Sigmoid colon (tissue), 6 donors: ENCODE measurements at regions not wholly inside any gene's neighbourhood (a gene's known extent, or its start where the extent isn't known, plus 50 kb on each side); places are given as distances from the start of the nearest gene placed in this dataset.
"Not testable (repeated sequence)": the region's sequence is repeated elsewhere in the genome, so short reads cannot be mapped to it uniquely, and the experiment has no call there.

Experiments used
- DNase-seq: peaks from one replicate; pipeline ENCODE4 v3.0.0-alpha.2; 2019
- H3K27ac ChIP-seq, 4 donors: fragments of 200-600 bp; sonication (generic); one replicate each; pipeline ENCODE4 v1.5.1; 2016 to 2019; ENCODE audit warnings: mild to moderate bottlenecking in 1 of 4
- H3K27me3 ChIP-seq, 3 donors: fragments of 200-600 bp; sonication (generic); one replicate each; pipeline ENCODE4 v1.5.1; 2019; ENCODE audit warnings: mild to moderate bottlenecking in 1 of 3
- H3K36me3 ChIP-seq, 4 donors: fragments of 200-600 bp; sonication (generic); one replicate each; pipeline ENCODE4 v1.5.1; 2016 to 2019
- H3K4me1 ChIP-seq, 4 donors: fragments of 200-600 bp; sonication (generic); one replicate each; pipeline ENCODE4 v1.5.1; 2017 to 2019
- H3K4me3 ChIP-seq, 4 donors: fragments of 200-600 bp; sonication (generic); one replicate each; pipeline ENCODE4 v1.5.1; 2017 to 2019; ENCODE audit warnings: mild to moderate bottlenecking in 2 of 4, moderate library complexity in 1 of 4
- H3K9me3 ChIP-seq, 4 donors: fragments of 200-600 bp in 3 of 4; sonication (generic) in 3 of 4; one replicate each; pipeline versions ENCODE4 v1.5.1 to v1.6.1; 2013 to 2019
- EP300 ChIP-seq, 4 donors: sonication (generic); formaldehyde crosslinking; IDR thresholded peaks; one replicate each; pipeline ENCODE4 v1.6.1; 2017; ENCODE audit warnings: antibody characterized with exemption in 4 of 4
- POLR2A ChIP-seq, 2 donors: fragments of 450-650 bp; IDR thresholded peaks; one replicate each; pipeline ENCODE4 v1.6.1; 2016; ENCODE audit warnings: antibody characterized with exemption in 2 of 2, mild to moderate bottlenecking in 2 of 2, moderate library complexity in 2 of 2
- POLR2AphosphoS5 ChIP-seq, 4 donors: sonication (generic); formaldehyde crosslinking; IDR thresholded peaks; one replicate each; pipeline ENCODE4 v1.6.1; 2017; ENCODE audit warnings: antibody characterized with exemption in 4 of 4
- WGBS, 2 donors: extraction: QIAGEN DNeasy Blood & Tissue Kit; methylation state at CpG; one replicate each; pipeline ENCODE4 v1.1.7; 2013; 5-methylcytosine and 5-hydroxymethylcytosine counted together
- intact Hi-C: fragments of 100-400 bp; cut with DNase I; formaldehyde crosslinking; loops from one replicate; pipeline ENCODE4 v1.15.1; 2023
- TF ChIP-seq, protein P1 (sequence below), 4 experiments: fragments of 450-650 bp in 3 of 4; fragments of 200-600 bp in 1 of 4; IDR thresholded peaks; one replicate each; pipeline ENCODE4 v1.5.1; 2016 to 2019; ENCODE audit warnings: antibody characterized with exemption in 4 of 4, mild to moderate bottlenecking in 3 of 4, moderate library complexity in 2 of 4
- donor health status: healthy with polysubstance abuse.
- donor health status: healthy.

DNA sequence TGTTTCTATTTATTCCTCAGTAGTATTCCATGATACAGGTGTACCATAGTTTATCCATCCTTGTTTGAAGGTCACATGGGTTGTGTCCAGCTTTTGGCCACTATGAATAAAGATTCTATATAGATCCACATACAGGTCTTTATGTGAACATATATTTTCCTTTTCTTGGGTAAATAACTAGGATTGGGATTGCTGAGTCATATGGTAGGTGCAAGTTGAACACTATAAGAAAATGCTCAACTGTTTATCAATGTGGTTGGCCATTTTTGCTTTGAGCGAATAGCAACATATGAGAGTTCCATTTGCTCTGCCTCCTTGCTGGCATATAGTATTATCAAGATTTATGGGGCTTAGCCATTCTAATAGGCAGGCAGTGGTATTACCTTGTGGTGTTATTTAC lies 170.2 kb upstream of the KCNJ15 start:
- no peak for DNase-seq
- no peak overlapping the region for H3K27ac ChIP-seq
- intact Hi-C loops = no loop called here
- WGBS, 2 donors = 92 to 95% methylated on average over 1 of the region's 1 CpG
- no peaks in the 10 kb centered on the region for H3K9me3 ChIP-seq
- TF ChIP-seq POLR2A (IDR thresholded peaks at IDR 0.05) (no peak), POLR2AphosphoS5 (IDR thresholded peaks at IDR 0.05) (no peak), EP300 (IDR thresholded peaks at IDR 0.05) (no peak)
- TF ChIP-seq, protein P1, sequence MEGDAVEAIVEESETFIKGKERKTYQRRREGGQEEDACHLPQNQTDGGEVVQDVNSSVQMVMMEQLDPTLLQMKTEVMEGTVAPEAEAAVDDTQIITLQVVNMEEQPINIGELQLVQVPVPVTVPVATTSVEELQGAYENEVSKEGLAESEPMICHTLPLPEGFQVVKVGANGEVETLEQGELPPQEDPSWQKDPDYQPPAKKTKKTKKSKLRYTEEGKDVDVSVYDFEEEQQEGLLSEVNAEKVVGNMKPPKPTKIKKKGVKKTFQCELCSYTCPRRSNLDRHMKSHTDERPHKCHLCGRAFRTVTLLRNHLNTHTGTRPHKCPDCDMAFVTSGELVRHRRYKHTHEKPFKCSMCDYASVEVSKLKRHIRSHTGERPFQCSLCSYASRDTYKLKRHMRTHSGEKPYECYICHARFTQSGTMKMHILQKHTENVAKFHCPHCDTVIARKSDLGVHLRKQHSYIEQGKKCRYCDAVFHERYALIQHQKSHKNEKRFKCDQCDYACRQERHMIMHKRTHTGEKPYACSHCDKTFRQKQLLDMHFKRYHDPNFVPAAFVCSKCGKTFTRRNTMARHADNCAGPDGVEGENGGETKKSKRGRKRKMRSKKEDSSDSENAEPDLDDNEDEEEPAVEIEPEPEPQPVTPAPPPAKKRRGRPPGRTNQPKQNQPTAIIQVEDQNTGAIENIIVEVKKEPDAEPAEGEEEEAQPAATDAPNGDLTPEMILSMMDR (IDR thresholded peaks at IDR 0.05) = no peak
- no peaks in the 10 kb centered on the region for H3K27me3 ChIP-seq
- H3K4me1 ChIP-seq = no peaks in the 10 kb centered on the region
- H3K36me3 ChIP-seq = no peaks in the 10 kb centered on the region
- H3K4me3 ChIP-seq = no peak overlapping the region

- H3K4me1 ChIP-seq = no peaks in the 10 kb centered on the region
- H3K4me3 ChIP-seq = no peak overlapping the region
- TF ChIP-seq, protein P1 (IDR thresholded peaks at IDR 0.05) = no peak
- TF ChIP-seq POLR2A (IDR thresholded peaks at IDR 0.05) (no peak), EP300 (IDR thresholded peaks at IDR 0.05) (no peak), POLR2AphosphoS5 (IDR thresholded peaks at IDR 0.05) (no peak)
- no peaks in the 10 kb centered on the region for H3K36me3 ChIP-seq
- H3K9me3 ChIP-seq = no peaks in the 10 kb centered on the region
- 92 to 93% methylated on average over 13 of the region's 13 CpGs for WGBS, 2 donors
- H3K27ac ChIP-seq = no peak overlapping the region
- no peaks in the 10 kb centered on the region for H3K27me3 ChIP-seq
- intact Hi-C loops = no loop called here
- no peak for DNase-seq
Observed at GRCh38 chr21:38088916-38089762, 167.7 kb upstream of the KCNJ15 start.

DNA sequence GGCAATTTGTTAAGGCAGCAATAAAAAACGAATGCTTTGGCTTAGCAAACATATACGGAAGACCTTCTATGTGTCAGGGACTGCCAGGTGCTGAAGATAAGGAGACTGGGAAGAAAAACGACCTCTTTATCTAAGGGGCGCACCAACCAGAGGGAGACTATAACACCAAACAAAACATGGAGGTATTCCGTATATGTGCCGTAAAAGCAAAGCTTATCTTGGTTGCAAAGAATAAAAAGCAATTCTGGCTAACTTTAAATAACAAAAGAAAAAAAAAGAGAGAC lies 167.1 kb upstream of the KCNJ15 start:
- no peaks in the 10 kb centered on the region for H3K36me3 ChIP-seq
- whole genome bisulfite sequencing, 2 donors = 26 to 62% methylated on average over 6 of the region's 6 CpGs
- TF ChIP-seq EP300 (IDR thresholded peaks at IDR 0.05) = no peak
- TF ChIP-seq POLR2AphosphoS5 (IDR thresholded peaks at IDR 0.05) = no peak
- TF ChIP-seq, protein P1 (IDR thresholded peaks at IDR 0.05) = no peak
- TF ChIP-seq POLR2A (IDR thresholded peaks at IDR 0.05) = no peak
- no peaks in the 10 kb centered on the region for H3K9me3 ChIP-seq
- no peak overlapping the region for H3K27ac ChIP-seq
- no peaks in the 10 kb centered on the region for H3K4me1 ChIP-seq
- no peak for DNase-seq
- intact Hi-C loops = no loop called here
- H3K27me3 ChIP-seq = no peaks in the 10 kb centered on the region
- no peak overlapping the region for H3K4me3 ChIP-seq

DNA sequence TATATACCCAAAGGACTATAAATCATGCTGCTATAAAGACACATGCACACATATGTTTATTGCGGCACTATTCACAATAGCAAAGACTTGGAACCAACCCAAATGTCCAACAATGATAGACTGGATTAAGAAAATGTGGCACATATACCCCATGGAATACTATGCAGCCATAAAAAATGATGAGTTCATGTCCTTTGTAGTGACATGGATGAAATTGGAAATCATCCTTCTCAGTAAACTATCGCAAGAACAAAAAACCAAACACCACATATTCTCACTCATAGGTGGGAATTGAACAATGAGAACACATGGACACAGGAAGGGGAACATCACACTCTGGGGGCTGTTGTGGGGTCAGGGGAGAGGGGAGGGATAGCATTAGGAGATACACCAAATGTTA lies 165.7 kb upstream of the KCNJ15 start:
- H3K9me3 ChIP-seq, DNase-seq, H3K27ac ChIP-seq, intact Hi-C loops, H3K4me1 ChIP-seq, H3K4me3 ChIP-seq, H3K36me3 ChIP-seq, H3K27me3 ChIP-seq: not testable (repeated sequence)
- WGBS, 2 donors = 93 to 100% methylated on average over 1 of the region's 2 CpGs

DNA sequence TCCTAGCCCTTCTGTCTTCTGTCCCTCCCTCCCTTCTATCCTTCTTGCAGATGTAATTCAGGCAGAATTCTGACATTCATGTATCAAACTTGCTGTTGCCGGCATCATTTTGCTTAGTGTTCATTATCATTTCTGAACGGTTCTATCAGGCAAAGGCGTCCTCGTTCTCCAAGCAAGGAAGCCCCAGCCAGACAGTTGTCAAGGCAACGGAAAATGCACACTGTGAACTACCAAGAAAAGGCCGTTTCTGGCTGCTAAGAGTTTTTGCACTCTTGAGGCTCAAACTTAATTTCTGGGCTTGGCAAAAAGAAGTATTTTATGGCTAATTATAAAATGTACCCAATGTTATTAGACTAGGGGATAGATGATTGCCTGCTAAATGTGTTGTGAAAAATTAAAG lies 164.7 kb upstream of the KCNJ15 start:
- WGBS, 2 donors = 57 to 65% methylated on average over 6 of the region's 6 CpGs
- Histone ChIP-seq H3K36me3 (no peaks in the 10 kb centered on the region), H3K27me3 (no peaks in the 10 kb centered on the region), H3K4me3 (no peak overlapping the region), H3K27ac (no peak overlapping the region), H3K4me1 (no peaks in the 10 kb centered on the region), H3K9me3 (peaks cover 0 to 3% (median under 1%) of the 10 kb centered on the region in 4 donors)
- intact Hi-C loops = no loop called here
- DNase-seq = no peak
- TF ChIP-seq, protein P1 (IDR thresholded peaks at IDR 0.05) = no peak
- TF ChIP-seq POLR2A (IDR thresholded peaks at IDR 0.05) (no peak), POLR2AphosphoS5 (IDR thresholded peaks at IDR 0.05) (no peak), EP300 (IDR thresholded peaks at IDR 0.05) (no peak)
